ENCODE measurements at regions not wholly inside any gene's neighbourhood (a gene's known extent, or its start where the extent isn't known, plus 50 kb on each side); places are given as distances from the start of the nearest gene placed in this dataset.

GRCh38 chr18:24530630-24531111, 70.2 kb downstream of the HRH4 start:
- peak; percentile 95 for DNase-seq (ENCODE audit: low spot score)

GRCh38 chr18:24534271-24534670, 73.8 kb downstream of the HRH4 start:
- DNase-seq (ENCODE audit: low spot score): no peak

- DNase-seq (ENCODE audit: low spot score): no peak
These were observed 74.3 kb downstream of the HRH4 start for GRCh38 chr18:24534737-24535136.

- DNase-seq (ENCODE audit: low spot score): no peak
These were observed 75.3 kb downstream of the HRH4 start for GRCh38 chr18:24535527-24536295.

- DNase-seq (ENCODE audit: low spot score): no peak
These were observed 75.9 kb downstream of the HRH4 start for GRCh38 chr18:24536326-24536725.

- DNase-seq (ENCODE audit: low spot score): no peak
These were observed 76.4 kb downstream of the HRH4 start for GRCh38 chr18:24536834-24537233.

- DNase-seq (ENCODE audit: low spot score): no peak
These were observed 78.2 kb downstream of the HRH4 start for GRCh38 chr18:24538414-24539264.

GRCh38 chr18:24539866-24540617, 79.6 kb downstream of the HRH4 start:
- no peak for DNase-seq (ENCODE audit: low spot score)

- DNase-seq (ENCODE audit: low spot score): no peak
These were observed 80.5 kb downstream of the HRH4 start for GRCh38 chr18:24540896-24541295.

- DNase-seq (ENCODE audit: low spot score): no peak
These were observed 82.8 kb downstream of the HRH4 start for GRCh38 chr18:24543086-24543794.

GRCh38 chr18:24543795-24544498, 83.5 kb downstream of the HRH4 start:
- peak; percentile 50 for DNase-seq (ENCODE audit: low spot score)

GRCh38 chr18:24544949-24545348, 84.5 kb downstream of the HRH4 start:
- no peak for DNase-seq (ENCODE audit: low spot score)

- DNase-seq (ENCODE audit: low spot score): no peak
These were observed 85.2 kb downstream of the HRH4 start for GRCh38 chr18:24545651-24546050.

- DNase-seq (ENCODE audit: low spot score): no peak
These were observed 85.9 kb downstream of the HRH4 start for GRCh38 chr18:24546307-24546706.

GRCh38 chr18:24548583-24548982, 88.1 kb downstream of the HRH4 start:
- no peak for DNase-seq (ENCODE audit: low spot score)

- DNase-seq (ENCODE audit: low spot score): no peak
These were observed 91.8 kb downstream of the HRH4 start for GRCh38 chr18:24552218-24552617.

GRCh38 chr18:24553571-24554285, 93.3 kb downstream of the HRH4 start:
- DNase-seq (ENCODE audit: low spot score): no peak

- no peak for DNase-seq (ENCODE audit: low spot score)
These were observed 98.0 kb downstream of the HRH4 start for GRCh38 chr18:24558403-24558802.

- no peak for DNase-seq (ENCODE audit: low spot score)
These were observed 99.1 kb downstream of the HRH4 start for GRCh38 chr18:24559526-24559925.

- DNase-seq (ENCODE audit: low spot score): no peak
These were observed 100.1 kb downstream of the HRH4 start for GRCh38 chr18:24560511-24560981.

All from kidney capillary endothelial cell (primary cell).